ENCODE measurements at regions not wholly inside any gene's neighbourhood (a gene's known extent, or its start where the extent isn't known, plus 50 kb on each side); places are given as distances from the start of the nearest gene placed in this dataset.

- TF ChIP-seq CTCF (IDR thresholded peaks at IDR 0.05) = no peak
Measured at GRCh38 chr4:26255989-26256388, 64.8 kb upstream of the RBPJ start.

GRCh38 chr4:26257850-26258249 is 63.0 kb upstream of the RBPJ start:
- no peak for TF ChIP-seq CTCF (IDR thresholded peaks at IDR 0.05)

GRCh38 chr4:26260571-26260970 is 60.2 kb upstream of the RBPJ start:
- TF ChIP-seq CTCF (IDR thresholded peaks at IDR 0.05) = no peak

- TF ChIP-seq CTCF (IDR thresholded peaks at IDR 0.05) = no peak
Measured at GRCh38 chr4:26261405-26261804, 59.4 kb upstream of the RBPJ start.

- TF ChIP-seq CTCF (IDR thresholded peaks at IDR 0.05) = no peak
Measured at GRCh38 chr4:26263165-26263564, 57.6 kb upstream of the RBPJ start.

GRCh38 chr4:26264109-26264508 is 56.7 kb upstream of the RBPJ start:
- TF ChIP-seq CTCF (IDR thresholded peaks at IDR 0.05) = no peak

- TF ChIP-seq CTCF (IDR thresholded peaks at IDR 0.05) = no peak
Measured at GRCh38 chr4:26267087-26267486, 53.7 kb upstream of the RBPJ start.

- TF ChIP-seq CTCF (IDR thresholded peaks at IDR 0.05) = no peak
Measured at GRCh38 chr4:26268246-26268645, 52.6 kb upstream of the RBPJ start.
